PC-9 (cell line): ENCODE measurements at regions not wholly inside any gene's neighbourhood (a gene's known extent, or its start where the extent isn't known, plus 50 kb on each side); places are given as distances from the start of the nearest gene placed in this dataset.

ENCODE experiments used
- EZH2 ChIP-seq: fragments of 200-600 bp; sonication (generic); IDR thresholded peaks from 2 replicates; pipeline ENCODE4 v1.8.0; 2017; ENCODE audit warnings: antibody characterized with exemption, low read depth
- TF ChIP-seq, protein P1 (sequence below): fragments of 200-600 bp; sonication (generic); conservative IDR thresholded peaks from 2 replicates; pipeline ENCODE4 v1.6.1; 2017; ENCODE audit warnings: mixed run types, antibody characterized with exemption, mild to moderate bottlenecking, moderate library complexity

DNA sequence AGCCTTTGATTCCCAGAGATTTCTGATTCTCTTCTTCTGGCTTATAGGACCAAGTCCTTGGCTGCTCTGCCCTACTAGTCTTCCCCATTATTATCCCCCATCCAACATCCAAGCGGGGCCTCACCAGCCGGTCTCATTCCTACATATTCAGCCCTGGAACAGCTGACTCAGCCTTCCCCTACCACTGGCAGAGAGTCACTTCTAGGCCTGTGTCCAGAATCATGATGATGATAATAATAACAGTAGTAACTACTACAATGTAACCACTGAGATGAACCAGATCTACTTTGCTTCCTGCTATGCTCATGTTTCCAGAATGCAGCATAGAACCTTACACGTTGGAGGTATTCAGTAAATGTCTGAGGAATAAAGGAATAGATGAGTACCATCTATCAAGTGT, 295.2 kb downstream of the SRBD1 start:
- TF ChIP-seq EZH2 = no peak
- TF ChIP-seq, protein P1, sequence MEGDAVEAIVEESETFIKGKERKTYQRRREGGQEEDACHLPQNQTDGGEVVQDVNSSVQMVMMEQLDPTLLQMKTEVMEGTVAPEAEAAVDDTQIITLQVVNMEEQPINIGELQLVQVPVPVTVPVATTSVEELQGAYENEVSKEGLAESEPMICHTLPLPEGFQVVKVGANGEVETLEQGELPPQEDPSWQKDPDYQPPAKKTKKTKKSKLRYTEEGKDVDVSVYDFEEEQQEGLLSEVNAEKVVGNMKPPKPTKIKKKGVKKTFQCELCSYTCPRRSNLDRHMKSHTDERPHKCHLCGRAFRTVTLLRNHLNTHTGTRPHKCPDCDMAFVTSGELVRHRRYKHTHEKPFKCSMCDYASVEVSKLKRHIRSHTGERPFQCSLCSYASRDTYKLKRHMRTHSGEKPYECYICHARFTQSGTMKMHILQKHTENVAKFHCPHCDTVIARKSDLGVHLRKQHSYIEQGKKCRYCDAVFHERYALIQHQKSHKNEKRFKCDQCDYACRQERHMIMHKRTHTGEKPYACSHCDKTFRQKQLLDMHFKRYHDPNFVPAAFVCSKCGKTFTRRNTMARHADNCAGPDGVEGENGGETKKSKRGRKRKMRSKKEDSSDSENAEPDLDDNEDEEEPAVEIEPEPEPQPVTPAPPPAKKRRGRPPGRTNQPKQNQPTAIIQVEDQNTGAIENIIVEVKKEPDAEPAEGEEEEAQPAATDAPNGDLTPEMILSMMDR = no peak
